ENCODE measurements at regions not wholly inside any gene's neighbourhood (a gene's known extent, or its start where the extent isn't known, plus 50 kb on each side); places are given as distances from the start of the nearest gene placed in this dataset.

DNA sequence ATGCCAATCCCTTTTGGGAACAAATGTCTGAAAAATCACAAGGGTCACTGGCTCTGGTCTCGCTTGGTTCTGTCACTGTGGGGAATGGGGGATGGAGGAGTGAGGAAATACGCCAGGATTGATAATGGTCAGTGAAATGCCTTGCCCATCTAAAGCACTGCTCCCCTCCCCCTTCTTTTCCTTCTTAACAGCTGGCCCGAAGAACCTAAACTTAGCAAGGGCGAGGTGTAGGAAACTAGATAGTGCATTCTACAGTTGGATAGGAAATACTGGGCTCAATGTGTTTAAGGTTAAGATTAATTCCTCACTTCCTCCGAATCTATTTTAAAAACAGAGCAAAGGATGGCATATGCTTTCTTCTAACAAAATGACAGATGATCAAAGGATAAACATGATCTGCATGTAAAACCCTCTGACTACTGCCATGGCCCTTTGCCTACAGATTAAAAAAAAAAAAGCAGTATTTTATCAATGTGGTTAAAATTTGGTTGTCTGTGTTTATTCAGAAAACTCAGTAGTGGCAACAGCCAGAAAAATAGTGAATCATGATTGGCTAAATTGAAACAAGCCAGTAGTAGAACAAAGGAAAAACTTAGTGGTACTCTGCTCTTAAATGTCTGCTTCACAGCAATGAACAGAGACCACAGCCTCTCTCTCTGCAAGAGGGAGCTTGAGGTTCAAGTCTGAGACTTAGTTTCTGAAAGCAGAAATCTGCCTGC is 86.1 kb upstream of the VAV3 start:
- H3K27me3 ChIP-seq (replicated peaks; ENCODE audit: control insufficient read depth, insufficient read depth, low read length): no peaks in the 10 kb centered on the region
- POLR2A ChIA-PET: no interaction called here
- BruUV-seq (replicated peaks): no TSS peak
- H3K36me3 ChIP-seq (ENCODE audit: control insufficient read depth, insufficient read depth, low read length): no peaks in the 10 kb centered on the region
- Mint-ChIP-seq H3K27me3 (ENCODE audit: insufficient read depth, unreplicated experiment) (no peaks in the 10 kb centered on the region), H3K4me1 (ENCODE audit: low read depth, unreplicated experiment) (peaks cover 10% of the 10 kb centered on the region), H3K4me3 (ENCODE audit: unreplicated experiment) (no peak overlapping the region), H3K27ac (ENCODE audit: unreplicated experiment) (no peak overlapping the region), H3K36me3 (ENCODE audit: insufficient read depth, unreplicated experiment) (no peaks in the 10 kb centered on the region), H3K9me3 (ENCODE audit: unreplicated experiment) (no peaks in the 10 kb centered on the region)
- CTCF ChIA-PET: no interaction called here
- no peak for DNase-seq
- TF ChIP-seq, protein P1, sequence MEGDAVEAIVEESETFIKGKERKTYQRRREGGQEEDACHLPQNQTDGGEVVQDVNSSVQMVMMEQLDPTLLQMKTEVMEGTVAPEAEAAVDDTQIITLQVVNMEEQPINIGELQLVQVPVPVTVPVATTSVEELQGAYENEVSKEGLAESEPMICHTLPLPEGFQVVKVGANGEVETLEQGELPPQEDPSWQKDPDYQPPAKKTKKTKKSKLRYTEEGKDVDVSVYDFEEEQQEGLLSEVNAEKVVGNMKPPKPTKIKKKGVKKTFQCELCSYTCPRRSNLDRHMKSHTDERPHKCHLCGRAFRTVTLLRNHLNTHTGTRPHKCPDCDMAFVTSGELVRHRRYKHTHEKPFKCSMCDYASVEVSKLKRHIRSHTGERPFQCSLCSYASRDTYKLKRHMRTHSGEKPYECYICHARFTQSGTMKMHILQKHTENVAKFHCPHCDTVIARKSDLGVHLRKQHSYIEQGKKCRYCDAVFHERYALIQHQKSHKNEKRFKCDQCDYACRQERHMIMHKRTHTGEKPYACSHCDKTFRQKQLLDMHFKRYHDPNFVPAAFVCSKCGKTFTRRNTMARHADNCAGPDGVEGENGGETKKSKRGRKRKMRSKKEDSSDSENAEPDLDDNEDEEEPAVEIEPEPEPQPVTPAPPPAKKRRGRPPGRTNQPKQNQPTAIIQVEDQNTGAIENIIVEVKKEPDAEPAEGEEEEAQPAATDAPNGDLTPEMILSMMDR (IDR thresholded peaks at IDR 0.05; ENCODE audit: insufficient read depth in 1 of 2, low read depth in 1 of 2, low read length in 1 of 2, severe bottlenecking in 1 of 2, unreplicated experiment in 1 of 2): no peak
- peaks cover 28% of the 10 kb centered on the region for H3K4me1 ChIP-seq
- H3K9me3 ChIP-seq: no peaks in the 10 kb centered on the region
- no peak overlapping the region for H3K4me3 ChIP-seq (ENCODE audit: low read depth, low read length)
- intact Hi-C loops (cut with micrococcal nuclease; ENCODE audit: unreplicated experiment): no loop called here

DNA sequence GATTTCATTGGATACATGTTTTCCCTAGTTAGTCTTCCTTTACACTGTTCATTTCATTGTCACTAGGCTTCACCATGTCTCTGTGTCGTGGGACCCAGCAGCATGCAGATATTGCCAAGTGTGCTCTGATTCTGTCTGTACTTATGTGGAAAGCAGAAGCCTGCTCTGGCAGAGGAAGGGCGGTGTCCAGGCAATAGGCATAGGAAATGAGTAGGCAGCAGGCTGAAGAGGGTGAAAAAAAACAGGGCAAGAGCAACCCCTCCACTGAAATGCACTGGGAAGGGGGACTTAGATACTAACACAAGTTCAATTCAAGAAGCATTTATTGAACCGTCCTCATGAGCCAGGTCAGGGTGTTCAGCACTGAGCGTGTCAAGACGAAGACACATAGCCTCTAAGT is 85.2 kb upstream of the VAV3 start:
- Mint-ChIP-seq H3K9me3 (ENCODE audit: unreplicated experiment) (no peaks in the 10 kb centered on the region), H3K4me1 (ENCODE audit: low read depth, unreplicated experiment) (peaks cover 19% of the 10 kb centered on the region), H3K36me3 (ENCODE audit: insufficient read depth, unreplicated experiment) (no peaks in the 10 kb centered on the region), H3K4me3 (ENCODE audit: unreplicated experiment) (no peak overlapping the region), H3K27me3 (ENCODE audit: insufficient read depth, unreplicated experiment) (no peaks in the 10 kb centered on the region), H3K27ac (ENCODE audit: unreplicated experiment) (no peak overlapping the region)
- BruUV-seq (replicated peaks): no TSS peak
- H3K27me3 ChIP-seq (replicated peaks; ENCODE audit: control insufficient read depth, insufficient read depth, low read length): no peaks in the 10 kb centered on the region
- intact Hi-C loops (cut with micrococcal nuclease; ENCODE audit: unreplicated experiment): no loop called here
- no peaks in the 10 kb centered on the region for H3K9me3 ChIP-seq
- no peak overlapping the region for H3K4me3 ChIP-seq (ENCODE audit: low read depth, low read length)
- peaks cover 33% of the 10 kb centered on the region for H3K4me1 ChIP-seq
- no peak for DNase-seq
- ChIA-PET CTCF (no interaction called here), POLR2A (no interaction called here)
- TF ChIP-seq, protein P1 (IDR thresholded peaks at IDR 0.05; ENCODE audit: insufficient read depth in 1 of 2, low read depth in 1 of 2, low read length in 1 of 2, severe bottlenecking in 1 of 2, unreplicated experiment in 1 of 2): no peak
- H3K36me3 ChIP-seq (ENCODE audit: control insufficient read depth, insufficient read depth, low read length): no peaks in the 10 kb centered on the region

DNA sequence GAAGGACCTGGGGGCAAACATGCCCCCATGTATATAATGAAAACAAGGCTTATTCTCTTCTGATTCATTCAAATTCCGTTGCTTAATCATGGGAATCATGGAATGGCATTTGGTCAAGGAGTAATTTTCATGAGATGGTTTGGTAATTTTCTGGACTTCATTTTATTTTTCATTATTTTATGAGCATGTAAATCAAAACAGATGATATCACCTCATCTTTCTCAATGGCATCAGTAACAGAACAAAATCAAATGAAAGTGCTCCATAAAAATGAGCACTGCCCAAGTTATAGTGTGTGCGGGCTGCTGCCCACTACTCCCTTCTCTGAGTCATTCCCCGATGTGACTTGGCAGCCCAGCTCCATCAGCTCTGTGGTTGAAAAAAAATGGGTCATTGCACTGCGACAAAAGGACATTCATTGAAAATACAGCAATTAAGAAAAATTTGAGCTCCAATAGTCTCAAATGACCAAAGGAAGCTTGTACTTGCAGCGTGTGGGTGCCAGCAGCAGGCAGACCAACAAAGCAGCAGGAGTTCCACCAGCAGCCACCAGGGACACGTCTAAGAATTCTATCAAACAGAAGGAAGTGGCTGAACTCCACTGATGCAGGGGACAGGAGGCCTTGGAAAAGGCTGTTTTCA is 84.3 kb upstream of the VAV3 start:
- intact Hi-C loops (cut with micrococcal nuclease; ENCODE audit: unreplicated experiment): no loop called here
- no peaks in the 10 kb centered on the region for H3K27me3 ChIP-seq (replicated peaks; ENCODE audit: control insufficient read depth, insufficient read depth, low read length)
- TF ChIP-seq, protein P1 (IDR thresholded peaks at IDR 0.05; ENCODE audit: insufficient read depth in 1 of 2, low read depth in 1 of 2, low read length in 1 of 2, severe bottlenecking in 1 of 2, unreplicated experiment in 1 of 2): no peak
- Mint-ChIP-seq H3K27ac (ENCODE audit: unreplicated experiment) (no peak overlapping the region), H3K36me3 (ENCODE audit: insufficient read depth, unreplicated experiment) (no peaks in the 10 kb centered on the region), H3K27me3 (ENCODE audit: insufficient read depth, unreplicated experiment) (no peaks in the 10 kb centered on the region), H3K9me3 (ENCODE audit: unreplicated experiment) (no peaks in the 10 kb centered on the region), H3K4me1 (ENCODE audit: low read depth, unreplicated experiment) (peaks cover 27% of the 10 kb centered on the region), H3K4me3 (ENCODE audit: unreplicated experiment) (no peak overlapping the region)
- POLR2A ChIA-PET: no interaction called here
- peaks cover 33% of the 10 kb centered on the region for H3K4me1 ChIP-seq
- no peaks in the 10 kb centered on the region for H3K9me3 ChIP-seq
- no peaks in the 10 kb centered on the region for H3K36me3 ChIP-seq (ENCODE audit: control insufficient read depth, insufficient read depth, low read length)
- no TSS peak for BruUV-seq (replicated peaks)
- DNase-seq: peak in 1 of 2 experiments; percentile 11
- H3K4me3 ChIP-seq (ENCODE audit: low read depth, low read length): no peak overlapping the region
- CTCF ChIA-PET: no interaction called here
